Trophoblast cell (in vitro differentiated cells and primary cell): ENCODE measurements at regions not wholly inside any gene's neighbourhood (a gene's known extent, or its start where the extent isn't known, plus 50 kb on each side); places are given as distances from the start of the nearest gene placed in this dataset.
A peak's percentile ranks its signal among the peaks of the same experiment; 100 is the strongest.

Experiments
- DNase-seq, 2 donors: peaks; one replicate each; pipeline ENCODE4 v3.0.0-alpha.2; 2016
- H2AFZ ChIP-seq: 2 replicates; pipeline ENCODE4 v1.6.1; 2013; ENCODE audit warnings: low read length, moderate library complexity, mild to moderate bottlenecking; ENCODE audit not compliant: insufficient read depth, poor library complexity
- H2AK5ac ChIP-seq: 2 replicates; pipeline ENCODE4 v1.6.1; 2013; ENCODE audit warnings: mild to moderate bottlenecking, low read length
- H2BK120ac ChIP-seq: 2 replicates; pipeline ENCODE4 v1.6.1; 2013; ENCODE audit warnings: low read length, mild to moderate bottlenecking, moderate library complexity; ENCODE audit not compliant: insufficient read depth, poor library complexity
- H2BK12ac ChIP-seq: 2 replicates; pipeline ENCODE4 v1.6.1; 2013; ENCODE audit warnings: mild to moderate bottlenecking, low read length, moderate library complexity
- H2BK5ac ChIP-seq: 2 replicates; pipeline ENCODE4 v1.6.1; 2013; ENCODE audit warnings: low read length, low read depth, moderate library complexity, mild to moderate bottlenecking; ENCODE audit not compliant: poor library complexity
- H3K14ac ChIP-seq: 2 replicates; pipeline ENCODE4 v1.6.1; 2013; ENCODE audit warnings: mild to moderate bottlenecking, low read length
- H3K18ac ChIP-seq: 2 replicates; pipeline ENCODE4 v1.6.1; 2013; ENCODE audit warnings: mild to moderate bottlenecking, low read length
- H3K23ac ChIP-seq: 2 replicates; pipeline ENCODE4 v1.6.1; 2013; ENCODE audit warnings: low read length
- H3K27ac ChIP-seq: 2 replicates; pipeline ENCODE4 v1.5.1; 2013; ENCODE audit warnings: low read depth, mild to moderate bottlenecking, inconsistent platforms, low read length, moderate library complexity
- H3K27me3 ChIP-seq: 2 replicates; pipeline ENCODE4 v1.6.1; 2013; ENCODE audit warnings: inconsistent platforms, mild to moderate bottlenecking, low read length, moderate library complexity; ENCODE audit not compliant: insufficient read depth
- H3K36me3 ChIP-seq, 2 experiments: 1 replicate in 1 of 2; 2 replicates in 1 of 2; pipeline ENCODE4 v1.6.1; 2013; ENCODE audit warnings: low read length in 2 of 2, mild to moderate bottlenecking in 2 of 2, moderate library complexity in 1 of 2; ENCODE audit not compliant: insufficient read depth in 2 of 2, control insufficient read depth in 1 of 2
- H3K4ac ChIP-seq: 2 replicates; pipeline ENCODE4 v1.6.1; 2013; ENCODE audit warnings: low read depth, mild to moderate bottlenecking, low read length, moderate library complexity
- H3K4me1 ChIP-seq, 2 experiments: 1 replicate in 1 of 2; 2 replicates in 1 of 2; pipeline ENCODE4 v1.6.1; 2013; ENCODE audit warnings: low read length in 2 of 2, mild to moderate bottlenecking in 2 of 2, moderate library complexity in 1 of 2; ENCODE audit not compliant: insufficient read depth in 2 of 2, control insufficient read depth in 1 of 2
- H3K4me2 ChIP-seq: 2 replicates; pipeline ENCODE4 v1.6.1; 2013; ENCODE audit warnings: inconsistent platforms, mild to moderate bottlenecking, low read length, moderate library complexity
- H3K4me3 ChIP-seq: 2 replicates; pipeline ENCODE4 v1.5.1; 2013; ENCODE audit warnings: mild to moderate bottlenecking, low read depth, low read length, inconsistent platforms
- H3K79me1 ChIP-seq: one replicate; pipeline ENCODE4 v1.6.1; 2013; ENCODE audit warnings: low read length
- H3K79me2 ChIP-seq: 2 replicates; pipeline ENCODE4 v1.6.1; 2013; ENCODE audit warnings: low read length, mild to moderate bottlenecking; ENCODE audit not compliant: control insufficient read depth, insufficient read depth, poor library complexity
- H3K9ac ChIP-seq: 2 replicates; pipeline ENCODE4 v1.6.1; 2013; ENCODE audit warnings: mild to moderate bottlenecking, low read length
- H3K9me3 ChIP-seq: 2 replicates; pipeline ENCODE4 v1.6.1; 2013; ENCODE audit warnings: low read depth, mild to moderate bottlenecking, control low read depth, inconsistent platforms, low read length; ENCODE audit not compliant: insufficient read depth
- H4K12ac ChIP-seq: 2 replicates; pipeline ENCODE4 v1.6.1; 2013; ENCODE audit warnings: low read depth, mild to moderate bottlenecking, low read length, moderate library complexity
- H4K8ac ChIP-seq: 2 replicates; pipeline ENCODE4 v1.6.1; 2013; ENCODE audit warnings: low read depth, mild to moderate bottlenecking, low read length, moderate library complexity
- H4K91ac ChIP-seq: one replicate; pipeline ENCODE4 v1.6.1; 2013; ENCODE audit warnings: low read depth, mild to moderate bottlenecking, low read length, moderate library complexity
- WGBS: extraction: QIAGEN DNeasy Blood & Tissue Kit; methylation state at CpG from one replicate; pipeline ENCODE4 v1.1.7; 2013; ENCODE audit warnings: missing lambda C conversion rate; ENCODE audit not compliant: insufficient read length, insufficient coverage; ENCODE audit errors: extremely low coverage; 5-methylcytosine and 5-hydroxymethylcytosine counted together

DNA sequence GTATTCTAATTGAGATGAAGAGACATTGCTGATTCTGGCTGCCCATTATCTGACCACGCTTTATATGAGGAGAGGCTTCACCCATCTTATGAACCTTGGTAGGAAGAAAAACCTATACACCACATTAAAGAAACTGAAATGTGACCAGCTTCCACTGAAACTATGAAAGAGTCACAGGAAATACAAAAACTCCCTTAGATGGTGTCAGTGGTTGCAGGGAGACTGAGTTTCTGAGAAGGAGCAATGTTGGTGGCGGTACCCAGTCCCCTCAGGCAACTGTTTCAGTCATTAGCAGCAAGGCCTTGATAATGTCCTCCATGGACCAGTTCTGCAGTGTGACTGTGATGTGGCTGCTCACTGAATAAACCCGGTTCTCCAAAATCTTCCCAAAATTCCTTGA lies 110.5 kb upstream of the FTMT start:
- no peaks in the 10 kb centered on the region for H3K9me3 ChIP-seq
- H4K91ac ChIP-seq: no peak overlapping the region
- DNase-seq: no peak
- H3K23ac ChIP-seq: no peak overlapping the region
- H2BK5ac ChIP-seq: no peak overlapping the region
- H2BK12ac ChIP-seq: no peak overlapping the region
- H3K79me1 ChIP-seq: no peaks in the 10 kb centered on the region
- WGBS: no CpG with 5 or more reads among the region's 3 CpGs
- H3K27me3 ChIP-seq: no peaks in the 10 kb centered on the region
- H3K4me1 ChIP-seq: no peaks in the 10 kb centered on the region
- H3K4ac ChIP-seq: no peak overlapping the region
- no peak overlapping the region for H2AFZ ChIP-seq
- H4K8ac ChIP-seq: no peak overlapping the region
- H3K9ac ChIP-seq: no peak overlapping the region
- H3K36me3 ChIP-seq: no peaks in the 10 kb centered on the region
- no peak overlapping the region for H3K4me3 ChIP-seq
- H3K27ac ChIP-seq: no peak overlapping the region
- no peak overlapping the region for H2AK5ac ChIP-seq
- no peak overlapping the region for H3K4me2 ChIP-seq
- no peaks in the 10 kb centered on the region for H3K79me2 ChIP-seq
- H2BK120ac ChIP-seq: no peak overlapping the region
- H3K18ac ChIP-seq: no peak overlapping the region
- H4K12ac ChIP-seq: no peak overlapping the region
- no peak overlapping the region for H3K14ac ChIP-seq

DNA sequence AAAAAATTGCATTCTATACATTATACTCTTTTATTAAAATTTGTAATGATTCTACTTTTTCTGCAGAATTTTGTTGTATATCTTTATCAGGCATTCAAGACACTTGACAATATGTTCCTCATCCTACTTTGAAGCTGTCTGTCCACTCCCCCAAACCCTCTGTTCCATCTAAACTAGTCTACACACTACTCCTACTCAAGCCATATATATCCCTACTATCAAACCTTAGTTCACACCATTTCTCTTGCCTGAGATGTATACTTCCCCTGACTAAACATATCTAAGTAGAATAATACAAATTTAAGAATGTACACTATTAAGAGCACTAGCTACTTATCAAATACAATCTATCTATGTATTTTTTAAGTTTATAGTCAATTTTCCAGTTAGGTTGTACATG lies 107.1 kb upstream of the FTMT start:
- no peak overlapping the region for H2AK5ac ChIP-seq
- H3K36me3 ChIP-seq: no peaks in the 10 kb centered on the region

DNA sequence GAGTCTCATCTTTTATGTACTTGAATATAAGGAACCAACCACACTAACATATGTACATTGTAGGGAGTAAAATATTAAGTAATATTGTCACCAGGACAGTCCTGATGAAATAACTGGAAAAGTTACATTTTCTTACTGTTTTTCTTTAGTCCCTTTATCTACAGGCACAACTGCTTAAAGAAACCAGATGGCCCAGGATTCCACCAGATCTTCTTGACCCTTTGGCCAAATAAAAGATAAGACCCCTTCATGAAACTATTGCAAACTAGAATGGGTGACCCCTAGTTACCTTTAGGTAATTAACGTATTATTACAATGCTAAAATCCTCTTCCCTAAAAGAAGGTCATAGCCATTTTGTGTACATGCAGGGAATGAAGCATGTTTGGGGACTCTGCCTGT lies 106.3 kb upstream of the FTMT start:
- no peaks in the 10 kb centered on the region for H3K36me3 ChIP-seq
- H3K27ac ChIP-seq: no peak overlapping the region
- no peak overlapping the region for H4K91ac ChIP-seq
- no peak overlapping the region for H3K4ac ChIP-seq
- H2BK5ac ChIP-seq: no peak overlapping the region
- no peak overlapping the region for H3K4me3 ChIP-seq
- peak in 1 of 2 donors; percentile 43 for DNase-seq
- no peak overlapping the region for H3K23ac ChIP-seq
- no peaks in the 10 kb centered on the region for H3K9me3 ChIP-seq
- no peak overlapping the region for H2AFZ ChIP-seq
- H3K14ac ChIP-seq: no peak overlapping the region
- no peak overlapping the region for H4K12ac ChIP-seq
- H2BK120ac ChIP-seq: peak overlapping the region; percentile 68
- no peaks in the 10 kb centered on the region for H3K27me3 ChIP-seq
- H2AK5ac ChIP-seq: no peak overlapping the region
- H2BK12ac ChIP-seq: peak overlapping the region; percentile 4
- no peaks in the 10 kb centered on the region for H3K79me2 ChIP-seq
- H3K4me2 ChIP-seq: no peak overlapping the region
- no peak overlapping the region for H4K8ac ChIP-seq
- WGBS: no CpG with 5 or more reads among the region's 1 CpG
- no peaks in the 10 kb centered on the region for H3K4me1 ChIP-seq
- H3K79me1 ChIP-seq: no peaks in the 10 kb centered on the region
- H3K9ac ChIP-seq: no peak overlapping the region
- no peak overlapping the region for H3K18ac ChIP-seq

More for the DNA sequence above, 107.1 kb upstream of the FTMT start:
- H4K8ac ChIP-seq: no peak overlapping the region
- H2AFZ ChIP-seq: no peak overlapping the region
- no peaks in the 10 kb centered on the region for H3K4me1 ChIP-seq
- H3K79me2 ChIP-seq: no peaks in the 10 kb centered on the region
- H3K23ac ChIP-seq: no peak overlapping the region
- no peak overlapping the region for H3K4me3 ChIP-seq
- H3K27ac ChIP-seq: no peak overlapping the region
- no peak overlapping the region for H3K18ac ChIP-seq
- no peak overlapping the region for H4K12ac ChIP-seq
- H4K91ac ChIP-seq: no peak overlapping the region
- no peak overlapping the region for H3K4ac ChIP-seq
- no peaks in the 10 kb centered on the region for H3K9me3 ChIP-seq
- H3K79me1 ChIP-seq: no peaks in the 10 kb centered on the region
- H2BK12ac ChIP-seq: no peak overlapping the region
- no peak overlapping the region for H2BK120ac ChIP-seq
- H2BK5ac ChIP-seq: no peak overlapping the region
- DNase-seq: no peak
- no peak overlapping the region for H3K9ac ChIP-seq
- no peak overlapping the region for H3K4me2 ChIP-seq
- no peaks in the 10 kb centered on the region for H3K27me3 ChIP-seq
- no peak overlapping the region for H3K14ac ChIP-seq

DNA sequence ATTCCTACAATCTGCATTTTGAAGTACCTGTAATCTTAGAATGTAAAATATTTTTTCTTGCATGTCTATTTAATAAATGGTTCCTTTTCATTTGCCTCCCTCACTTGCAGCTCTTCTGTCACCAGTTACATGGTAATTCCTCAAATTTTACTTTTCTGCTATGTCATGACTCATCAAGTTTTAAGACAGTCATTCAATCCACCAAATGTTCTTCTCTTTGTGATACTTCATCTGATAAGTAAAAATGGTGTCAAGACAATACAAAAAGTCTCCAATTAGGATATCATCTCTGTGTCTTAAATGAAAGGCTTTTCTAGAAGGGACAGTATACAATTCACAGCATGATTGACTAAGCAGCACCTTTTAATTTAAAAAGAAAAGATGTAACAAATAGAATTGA lies 104.9 kb upstream of the FTMT start:
- Histone ChIP-seq H3K79me1 (no peaks in the 10 kb centered on the region), H4K8ac (no peak overlapping the region), H3K18ac (no peak overlapping the region), H3K4me3 (no peak overlapping the region), H4K12ac (no peak overlapping the region), H4K91ac (no peak overlapping the region), H2BK120ac (no peak overlapping the region), H3K4ac (no peak overlapping the region), H3K27ac (no peak overlapping the region), H3K4me1 (no peaks in the 10 kb centered on the region), H3K23ac (no peak overlapping the region), H2AFZ (no peak overlapping the region), H3K36me3 (no peaks in the 10 kb centered on the region), H2BK5ac (no peak overlapping the region), H3K79me2 (no peaks in the 10 kb centered on the region), H3K9ac (no peak overlapping the region), H3K9me3 (no peaks in the 10 kb centered on the region), H3K27me3 (no peaks in the 10 kb centered on the region), H3K14ac (no peak overlapping the region), H2AK5ac (no peak overlapping the region), H3K4me2 (no peak overlapping the region), H2BK12ac (no peak overlapping the region)
- DNase-seq: peak in 1 of 2 donors; percentile 34

DNA sequence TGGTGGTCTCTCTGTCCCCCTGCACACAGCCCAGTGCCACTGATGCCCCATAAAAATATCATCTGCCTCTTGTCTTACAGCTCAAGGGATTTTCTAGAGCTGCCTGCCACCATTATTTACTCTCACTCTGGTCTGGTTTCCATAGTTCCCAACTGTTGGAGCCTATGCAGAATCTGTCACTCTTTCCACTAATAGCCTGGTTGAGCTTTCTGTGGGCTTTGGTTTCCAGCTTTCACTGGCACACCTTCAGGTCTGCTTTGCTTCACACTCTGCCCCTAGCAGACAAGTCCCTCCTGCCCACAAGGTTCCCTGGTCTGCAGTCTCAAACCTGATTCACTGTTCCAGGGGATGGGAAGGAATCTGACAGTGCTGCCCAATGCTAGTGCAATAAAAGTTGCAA lies 103.0 kb upstream of the FTMT start:
- Histone ChIP-seq H2AK5ac (no peak overlapping the region), H2BK12ac (no peak overlapping the region), H3K27me3 (no peaks in the 10 kb centered on the region), H3K9ac (no peak overlapping the region), H2AFZ (no peak overlapping the region), H3K4ac (no peak overlapping the region), H4K8ac (no peak overlapping the region), H3K18ac (no peak overlapping the region), H3K4me2 (no peak overlapping the region), H3K79me2 (no peaks in the 10 kb centered on the region), H3K36me3 (no peaks in the 10 kb centered on the region), H4K12ac (no peak overlapping the region), H3K4me1 (no peaks in the 10 kb centered on the region), H3K4me3 (no peak overlapping the region), H3K79me1 (no peaks in the 10 kb centered on the region), H2BK120ac (no peak overlapping the region), H3K14ac (no peak overlapping the region), H2BK5ac (no peak overlapping the region), H3K23ac (no peak overlapping the region), H4K91ac (no peak overlapping the region), H3K9me3 (no peaks in the 10 kb centered on the region), H3K27ac (no peak overlapping the region)
- peak in 1 of 2 donors; percentile 6 for DNase-seq
